Endothelial cell (in vitro differentiated cells): ENCODE measurements at regions not wholly inside any gene's neighbourhood (a gene's known extent, or its start where the extent isn't known, plus 50 kb on each side); places are given as distances from the start of the nearest gene placed in this dataset.

Source experiments
- DNase-seq: peaks from one replicate; pipeline ENCODE4 v3.0.0; 2021; ENCODE audit warnings: low spot score
- H3K27ac Mint-ChIP-seq: one replicate; pipeline ENCODE4 v1.8.0; 2021; ENCODE audit warnings: mixed read lengths, inconsistent platforms; ENCODE audit not compliant: unreplicated experiment
- H3K27me3 Mint-ChIP-seq: one replicate; pipeline ENCODE4 v1.8.0; 2021; ENCODE audit warnings: mild to moderate bottlenecking, moderate library complexity, mixed read lengths, inconsistent platforms; ENCODE audit not compliant: unreplicated experiment
- H3K36me3 Mint-ChIP-seq: one replicate; pipeline ENCODE4 v1.8.0; 2021; ENCODE audit warnings: mild to moderate bottlenecking, low read depth, mixed read lengths, inconsistent platforms; ENCODE audit not compliant: unreplicated experiment
- H3K4me1 Mint-ChIP-seq: one replicate; pipeline ENCODE4 v1.8.0; 2021; ENCODE audit warnings: mild to moderate bottlenecking, mixed read lengths, inconsistent platforms; ENCODE audit not compliant: unreplicated experiment
- H3K4me3 Mint-ChIP-seq: one replicate; pipeline ENCODE4 v1.8.0; 2021; ENCODE audit warnings: mild to moderate bottlenecking, mixed read lengths, inconsistent platforms; ENCODE audit not compliant: unreplicated experiment
- H3K9me3 Mint-ChIP-seq: one replicate; pipeline ENCODE4 v1.8.0; 2021; ENCODE audit warnings: mixed read lengths, inconsistent platforms; ENCODE audit not compliant: unreplicated experiment
- TF ChIP-seq, protein P1 (sequence below): fragments of 200-600 bp; sonication (generic); IDR thresholded peaks from one replicate; pipeline ENCODE4 v1.5.0; 2021; ENCODE audit warnings: antibody characterized with exemption; ENCODE audit not compliant: unreplicated experiment

DNA sequence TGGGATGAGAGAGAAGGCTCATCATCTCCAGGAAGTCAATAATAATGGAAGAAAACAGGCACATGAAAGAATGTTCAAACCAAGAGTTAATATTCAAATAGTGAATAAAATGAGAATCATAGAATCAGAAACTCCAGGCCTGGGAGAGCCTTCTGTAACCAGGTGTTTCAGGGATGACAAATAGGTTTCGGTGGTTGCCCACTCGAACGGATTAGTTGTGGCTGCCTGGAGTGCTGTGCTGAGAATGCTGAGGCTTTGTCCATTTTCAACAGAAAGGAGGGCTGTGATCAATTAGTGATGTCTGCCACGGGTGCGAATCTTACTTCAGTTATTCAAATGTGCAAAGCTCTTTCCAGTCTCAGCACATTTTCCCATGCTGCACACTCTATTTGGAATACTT is 227.3 kb downstream of the INSIG2 start:
- H3K27me3 Mint-ChIP-seq, result peaks cover 2% of the 10 kb centered on the region
- H3K36me3 Mint-ChIP-seq, result no peaks in the 10 kb centered on the region
- TF ChIP-seq, protein P1, sequence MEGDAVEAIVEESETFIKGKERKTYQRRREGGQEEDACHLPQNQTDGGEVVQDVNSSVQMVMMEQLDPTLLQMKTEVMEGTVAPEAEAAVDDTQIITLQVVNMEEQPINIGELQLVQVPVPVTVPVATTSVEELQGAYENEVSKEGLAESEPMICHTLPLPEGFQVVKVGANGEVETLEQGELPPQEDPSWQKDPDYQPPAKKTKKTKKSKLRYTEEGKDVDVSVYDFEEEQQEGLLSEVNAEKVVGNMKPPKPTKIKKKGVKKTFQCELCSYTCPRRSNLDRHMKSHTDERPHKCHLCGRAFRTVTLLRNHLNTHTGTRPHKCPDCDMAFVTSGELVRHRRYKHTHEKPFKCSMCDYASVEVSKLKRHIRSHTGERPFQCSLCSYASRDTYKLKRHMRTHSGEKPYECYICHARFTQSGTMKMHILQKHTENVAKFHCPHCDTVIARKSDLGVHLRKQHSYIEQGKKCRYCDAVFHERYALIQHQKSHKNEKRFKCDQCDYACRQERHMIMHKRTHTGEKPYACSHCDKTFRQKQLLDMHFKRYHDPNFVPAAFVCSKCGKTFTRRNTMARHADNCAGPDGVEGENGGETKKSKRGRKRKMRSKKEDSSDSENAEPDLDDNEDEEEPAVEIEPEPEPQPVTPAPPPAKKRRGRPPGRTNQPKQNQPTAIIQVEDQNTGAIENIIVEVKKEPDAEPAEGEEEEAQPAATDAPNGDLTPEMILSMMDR, result no peak

DNA sequence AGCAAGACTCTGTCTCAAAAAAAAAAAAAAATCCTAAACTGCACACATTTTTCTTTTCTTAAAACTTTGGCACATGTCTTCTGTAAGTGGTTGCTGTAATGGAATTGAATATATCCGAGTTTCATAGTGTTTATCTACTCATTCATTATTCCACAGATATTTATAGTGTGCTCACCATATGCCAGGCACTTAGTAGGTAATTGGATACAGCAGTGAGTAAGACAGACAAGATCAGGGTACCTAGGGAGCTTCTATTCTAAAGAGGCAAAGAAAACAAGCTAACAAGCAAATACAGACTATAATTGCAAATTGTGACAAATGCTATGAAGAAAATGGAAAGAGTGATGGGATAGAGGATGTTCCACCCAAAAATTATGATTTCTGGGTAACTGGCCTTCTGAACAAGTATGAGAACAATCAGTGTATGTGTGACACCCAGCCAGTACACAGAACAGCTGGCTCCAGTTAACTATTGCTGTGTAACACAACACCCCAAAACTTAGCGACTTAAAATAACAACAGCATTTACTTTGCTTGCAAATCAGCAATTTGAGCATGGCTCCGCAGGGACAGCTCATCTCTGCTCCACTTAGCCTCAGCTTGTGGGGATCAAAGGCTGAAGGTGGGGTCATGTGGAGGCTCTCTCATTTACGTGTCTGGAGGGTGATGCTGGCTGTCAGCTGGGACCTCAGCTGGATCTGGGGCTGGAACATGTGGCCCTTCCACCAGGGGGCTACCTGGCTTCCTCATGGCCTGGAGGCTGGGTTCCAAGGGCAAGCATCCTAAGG is 224.9 kb downstream of the INSIG2 start:
- DNase-seq, result no peak
- no peak overlapping the region for H3K4me3 Mint-ChIP-seq
- H3K9me3 Mint-ChIP-seq, result no peaks in the 10 kb centered on the region
- TF ChIP-seq, protein P1, result peak; percentile 13
- H3K27me3 Mint-ChIP-seq, result peaks cover 2% of the 10 kb centered on the region
- no peaks in the 10 kb centered on the region for H3K36me3 Mint-ChIP-seq
- H3K4me1 Mint-ChIP-seq, result no peaks in the 10 kb centered on the region
- H3K27ac Mint-ChIP-seq, result no peak overlapping the region

More for the DNA sequence above, 227.3 kb downstream of the INSIG2 start:
- no peaks in the 10 kb centered on the region for H3K9me3 Mint-ChIP-seq
- H3K27ac Mint-ChIP-seq, result no peak overlapping the region
- H3K4me1 Mint-ChIP-seq, result peaks cover 5% of the 10 kb centered on the region
- no peak overlapping the region for H3K4me3 Mint-ChIP-seq
- DNase-seq, result no peak

DNA sequence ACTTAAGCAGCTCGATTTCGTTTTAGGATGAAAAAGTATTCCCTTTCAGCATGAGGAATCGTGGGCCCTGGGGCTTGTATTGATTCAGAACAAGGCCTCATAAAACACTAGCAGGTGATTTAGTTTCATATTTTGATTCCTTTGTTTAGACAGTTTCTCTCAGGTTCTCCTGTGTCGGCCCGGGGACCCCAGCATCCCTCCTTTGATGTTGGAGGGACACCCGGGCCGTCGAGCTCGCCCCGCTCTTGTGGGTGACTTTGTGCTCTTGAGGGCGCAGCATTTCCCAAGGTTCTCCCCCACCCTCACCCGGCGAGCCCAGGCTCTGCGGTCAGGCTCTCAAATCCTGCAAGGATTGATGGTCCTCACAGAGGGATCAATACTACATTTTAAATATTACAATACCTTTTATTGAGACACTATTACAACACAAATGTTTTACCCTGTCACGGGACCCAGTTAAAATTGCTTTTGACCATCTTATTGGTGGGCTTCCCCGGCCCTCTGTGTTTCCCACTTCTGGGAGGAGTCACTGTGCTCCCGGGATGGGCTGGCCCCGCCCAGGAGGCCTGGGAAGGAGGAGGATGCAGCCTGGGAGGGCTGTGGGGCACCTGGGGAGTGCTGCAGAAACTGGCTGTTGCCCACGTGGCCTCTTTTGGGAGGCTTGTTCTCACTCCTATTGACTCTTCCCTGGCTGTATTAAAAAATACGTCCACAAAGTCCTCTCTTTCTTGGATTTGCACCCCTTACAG is 222.6 kb downstream of the INSIG2 start:
- TF ChIP-seq, protein P1, result no peak
- Mint-ChIP-seq H3K36me3 (no peaks in the 10 kb centered on the region), H3K27me3 (peaks cover 2% of the 10 kb centered on the region), H3K27ac (peak overlapping the region; percentile 88), H3K4me1 (no peaks in the 10 kb centered on the region), H3K4me3 (peak overlapping the region; percentile 90), H3K9me3 (no peaks in the 10 kb centered on the region)
- DNase-seq, result peak; percentile 11

GRCh38 chr2:118309946-118310680 is 221.8 kb downstream of the INSIG2 start:
- Mint-ChIP-seq H3K9me3 (no peaks in the 10 kb centered on the region), H3K4me3 (peak overlapping the region; percentile 90), H3K4me1 (no peaks in the 10 kb centered on the region), H3K36me3 (no peaks in the 10 kb centered on the region), H3K27me3 (peaks cover 2% of the 10 kb centered on the region), H3K27ac (peak overlapping the region; percentile 88)
- DNase-seq, result peak; percentile 53
- TF ChIP-seq, protein P1, result no peak
